ENCODE measurements at regions not wholly inside any gene's neighbourhood (a gene's known extent, or its start where the extent isn't known, plus 50 kb on each side); places are given as distances from the start of the nearest gene placed in this dataset.
A peak's percentile ranks its signal among the peaks of the same experiment; 100 is the strongest.

- peak overlapping the region; percentile 45 for H3K27ac ChIP-seq
Observed at GRCh38 chr3:70849911-70850699, 537.7 kb upstream of the MDFIC2 start.

GRCh38 chr3:70840106-70840870 is 527.9 kb upstream of the MDFIC2 start:
- no peak for DNase-seq (ENCODE audit: low read depth, low spot score)
- no peak overlapping the region for H3K27ac ChIP-seq

More at GRCh38 chr3:70849911-70850699, 537.7 kb upstream of the MDFIC2 start:
- DNase-seq (ENCODE audit: low read depth, low spot score) = no peak

DNA sequence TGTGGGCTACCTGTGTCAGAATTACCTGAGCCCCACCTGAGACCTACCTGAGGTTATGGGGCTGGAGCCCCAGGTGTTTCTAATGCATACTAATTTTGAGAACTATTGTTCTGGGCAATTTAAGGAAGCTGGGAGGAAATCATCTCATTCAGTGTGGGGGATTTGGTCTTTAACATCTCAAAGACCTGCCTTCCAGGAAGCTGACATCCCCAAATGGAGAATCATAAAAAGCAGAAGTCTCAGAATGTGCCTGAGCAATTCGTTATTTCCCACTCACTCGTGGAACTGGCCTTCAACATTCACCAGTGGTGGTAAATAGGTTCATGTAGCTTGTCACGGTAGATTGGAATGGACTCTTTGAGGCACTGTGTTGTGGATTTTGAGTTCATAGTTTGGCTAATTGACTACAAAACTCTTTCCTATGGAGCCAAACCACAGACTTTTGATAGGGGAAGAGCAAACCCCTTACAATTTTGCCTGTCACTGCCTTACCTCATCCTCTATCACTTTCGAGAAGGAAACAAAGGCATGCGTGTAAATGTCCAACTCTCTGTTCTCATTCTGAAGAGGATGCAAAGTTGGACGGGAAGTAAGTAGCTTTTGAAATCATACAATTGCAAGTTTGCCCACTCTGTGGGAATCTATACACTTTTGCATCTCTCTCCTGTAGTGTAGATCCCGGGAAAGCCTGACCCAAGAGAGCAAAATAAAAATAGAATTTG is 521.0 kb upstream of the MDFIC2 start:
- no peak overlapping the region for H3K27ac ChIP-seq
- no peak for DNase-seq (ENCODE audit: low read depth, low spot score)

- DNase-seq (ENCODE audit: low read depth, low spot score) = no peak
- H3K27ac ChIP-seq = no peak overlapping the region
Observed at GRCh38 chr3:70832834-70833205, 520.4 kb upstream of the MDFIC2 start.

- DNase-seq (ENCODE audit: low read depth, low spot score) = no peak
- H3K27ac ChIP-seq = no peak overlapping the region
Observed at GRCh38 chr3:70832089-70832833, 519.8 kb upstream of the MDFIC2 start.

- DNase-seq (ENCODE audit: low read depth, low spot score) = no peak
- no peak overlapping the region for H3K27ac ChIP-seq
Observed at GRCh38 chr3:70829092-70829491, 516.7 kb upstream of the MDFIC2 start.

DNA sequence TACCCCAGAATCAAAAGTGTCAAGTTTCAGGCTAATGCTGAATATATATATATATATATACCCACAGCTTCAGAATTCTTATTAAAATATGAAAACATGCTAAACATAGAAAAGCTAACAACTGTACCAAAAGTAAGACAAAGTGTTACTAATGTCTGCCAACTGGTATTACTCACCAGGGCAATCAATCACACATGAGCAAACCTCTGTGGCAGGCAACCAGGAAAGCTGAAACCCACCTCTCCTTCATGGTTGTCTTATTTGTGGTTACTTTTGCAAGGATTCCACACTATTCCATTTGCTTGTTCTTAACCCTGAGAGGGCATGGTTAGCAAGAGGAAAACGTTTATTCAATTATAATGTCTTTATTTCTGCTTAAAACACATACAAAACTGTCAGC is 512.3 kb upstream of the MDFIC2 start:
- no peak overlapping the region for H3K27ac ChIP-seq
- no peak for DNase-seq (ENCODE audit: low read depth, low spot score)

DNA sequence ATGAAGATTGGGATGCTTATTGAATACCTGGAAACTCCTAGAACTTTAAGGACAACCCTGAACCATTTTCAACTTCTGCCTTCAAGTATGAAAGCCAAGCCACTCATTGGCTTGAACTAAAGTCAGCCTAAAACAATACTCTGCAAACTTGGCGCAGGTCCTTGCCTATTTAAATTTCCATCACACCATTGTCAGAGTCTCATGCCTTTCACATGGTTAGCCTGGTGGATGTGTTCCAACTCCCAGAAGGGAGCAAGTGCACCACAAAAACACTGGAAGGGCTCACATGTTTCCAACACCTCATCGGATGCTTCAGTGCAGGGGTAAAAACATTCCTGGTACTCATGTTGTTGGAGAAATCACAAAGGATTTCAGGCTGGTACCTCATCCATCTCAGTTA is 511.6 kb upstream of the MDFIC2 start:
- H3K27ac ChIP-seq = no peak overlapping the region

DNA sequence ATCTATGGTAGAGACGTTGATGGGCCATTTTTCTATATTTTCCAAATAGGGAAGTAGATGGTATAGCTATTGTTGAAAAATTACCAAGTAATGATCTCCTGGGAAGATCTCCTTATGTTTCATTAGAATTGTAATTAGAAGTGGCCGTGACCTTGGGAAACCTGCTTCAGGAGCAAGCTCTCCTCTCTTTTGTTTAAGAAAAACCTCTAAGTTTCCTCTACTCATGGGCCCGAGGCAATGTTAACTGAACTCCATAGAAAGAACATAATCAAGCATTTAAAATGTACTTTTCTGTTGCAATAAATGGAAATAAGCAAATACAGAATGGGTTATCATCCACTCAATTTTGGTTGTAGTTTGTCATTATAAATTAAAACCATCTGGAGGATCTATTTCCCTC is 511.2 kb upstream of the MDFIC2 start:
- no peak overlapping the region for H3K27ac ChIP-seq

More for the DNA sequence above, 511.6 kb upstream of the MDFIC2 start:
- no peak for DNase-seq (ENCODE audit: low read depth, low spot score)

GRCh38 chr3:70822669-70823068 is 510.2 kb upstream of the MDFIC2 start:
- no peak overlapping the region for H3K27ac ChIP-seq
- DNase-seq (ENCODE audit: low read depth, low spot score) = no peak

More for the DNA sequence above, 511.2 kb upstream of the MDFIC2 start:
- DNase-seq (ENCODE audit: low read depth, low spot score) = no peak

GRCh38 chr3:70821602-70822001 is 509.2 kb upstream of the MDFIC2 start:
- no peak overlapping the region for H3K27ac ChIP-seq
- no peak for DNase-seq (ENCODE audit: low read depth, low spot score)

DNA sequence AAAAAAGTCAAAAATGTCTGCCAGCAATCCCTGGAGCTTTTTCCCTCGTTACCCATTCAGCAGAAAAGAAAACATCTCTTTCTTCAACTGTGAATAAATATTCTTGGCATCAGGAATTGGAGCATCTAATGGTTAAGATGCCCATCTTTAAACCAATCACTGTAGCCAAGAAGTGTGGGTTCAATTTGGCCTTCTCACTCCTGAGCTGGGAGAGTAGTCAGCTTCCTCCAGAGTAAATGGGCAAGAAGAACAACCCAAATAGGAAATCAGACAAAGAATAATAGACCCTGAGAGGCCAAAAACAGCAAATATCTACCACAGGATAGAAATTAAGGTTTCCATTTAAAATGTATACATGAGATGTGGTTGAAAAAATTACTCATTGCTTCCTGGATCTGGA is 508.0 kb upstream of the MDFIC2 start:
- H3K27ac ChIP-seq = no peak overlapping the region
- no peak for DNase-seq (ENCODE audit: low read depth, low spot score)

DNA sequence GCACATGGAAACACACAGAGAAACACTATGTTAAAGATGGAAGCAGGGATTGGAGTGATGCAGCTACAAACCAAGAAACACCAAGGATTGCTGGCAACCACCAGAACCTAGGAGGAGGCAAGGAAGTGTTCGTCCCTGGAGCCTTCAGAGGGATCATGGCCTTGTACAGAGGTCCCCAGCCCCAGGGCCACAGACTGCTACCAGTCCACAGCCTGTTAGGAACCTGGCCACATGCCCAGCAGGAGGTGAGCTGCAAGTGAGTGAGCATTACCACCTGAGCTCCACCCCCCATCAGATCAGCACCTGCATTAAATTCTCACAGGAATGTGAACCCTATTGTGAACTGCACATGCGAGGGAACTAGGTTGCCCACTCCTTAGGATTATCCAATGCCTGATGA is 505.7 kb upstream of the MDFIC2 start:
- H3K27ac ChIP-seq = no peak overlapping the region
- DNase-seq (ENCODE audit: low read depth, low spot score) = no peak

GRCh38 chr3:70816346-70816745 is 503.9 kb upstream of the MDFIC2 start:
- H3K27ac ChIP-seq = peak overlapping the region; percentile 27
- no peak for DNase-seq (ENCODE audit: low read depth, low spot score)

- DNase-seq (ENCODE audit: low read depth, low spot score) = no peak
- peak overlapping the region; percentile 27 for H3K27ac ChIP-seq
Observed at GRCh38 chr3:70815817-70816216, 503.4 kb upstream of the MDFIC2 start.

DNA sequence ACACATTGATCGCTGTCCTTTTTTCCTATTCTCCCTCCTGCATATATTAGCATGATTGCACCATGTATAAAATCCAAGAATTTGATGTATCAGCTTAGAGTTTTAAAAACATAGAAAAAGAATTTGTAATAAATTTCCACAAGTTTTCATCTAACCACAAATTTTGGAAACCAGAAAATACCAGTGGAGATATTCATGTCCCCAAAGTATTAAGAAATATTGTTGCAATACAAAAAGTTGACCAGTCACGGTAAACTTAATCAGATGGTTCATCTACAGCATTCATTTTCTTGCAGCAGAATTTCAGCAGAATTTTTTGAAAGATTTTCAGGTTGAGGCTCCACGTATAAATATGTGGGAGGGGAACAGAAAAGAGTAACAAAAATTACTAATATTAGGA is 500.9 kb upstream of the MDFIC2 start:
- H3K27ac ChIP-seq = no peak overlapping the region
- DNase-seq (ENCODE audit: low read depth, low spot score) = no peak

GRCh38 chr3:70811880-70812279 is 499.4 kb upstream of the MDFIC2 start:
- no peak overlapping the region for H3K27ac ChIP-seq
- DNase-seq (ENCODE audit: low read depth, low spot score) = peak; percentile 63

DNA sequence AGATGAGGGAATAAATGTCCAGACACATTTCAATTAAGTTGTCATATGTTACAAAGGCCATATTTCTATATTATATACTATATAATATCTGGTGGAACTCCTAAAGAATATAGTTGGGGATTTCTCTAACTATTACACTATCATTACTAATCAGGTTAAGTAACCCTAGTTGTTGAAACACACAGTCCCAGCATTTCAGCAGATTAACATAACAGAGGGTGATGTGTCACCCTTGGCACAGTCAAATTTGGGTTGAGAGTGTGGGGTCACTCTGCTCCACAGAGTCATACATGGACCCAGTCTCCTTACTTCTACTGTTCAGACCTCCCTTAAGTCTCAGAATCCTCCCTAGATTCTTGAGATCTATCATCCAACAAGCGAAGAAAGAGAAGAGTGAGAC is 496.4 kb upstream of the MDFIC2 start:
- no peak overlapping the region for H3K27ac ChIP-seq
- no peak for DNase-seq (ENCODE audit: low read depth, low spot score)

DNA sequence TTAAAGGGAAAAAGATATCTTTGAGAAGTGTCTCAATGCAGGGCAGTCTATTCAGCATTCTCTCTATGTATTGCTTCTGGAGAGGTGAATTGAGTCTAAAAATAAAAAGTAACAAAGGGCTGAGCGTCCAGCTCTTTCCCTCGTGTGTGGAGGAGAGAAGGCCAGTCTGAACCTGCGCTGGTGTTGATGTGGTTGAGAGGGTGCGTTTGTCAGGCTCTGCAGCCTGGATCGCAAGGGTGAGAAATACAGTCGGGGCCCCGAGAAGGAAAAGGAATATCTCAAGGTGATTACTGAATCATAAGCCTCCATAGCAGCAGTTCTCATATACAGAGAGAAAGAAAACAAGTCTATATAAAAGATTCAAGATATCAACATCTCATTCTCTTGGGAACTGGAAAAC is 494.1 kb upstream of the MDFIC2 start:
- no peak for DNase-seq (ENCODE audit: low read depth, low spot score)
- no peak overlapping the region for H3K27ac ChIP-seq

DNA sequence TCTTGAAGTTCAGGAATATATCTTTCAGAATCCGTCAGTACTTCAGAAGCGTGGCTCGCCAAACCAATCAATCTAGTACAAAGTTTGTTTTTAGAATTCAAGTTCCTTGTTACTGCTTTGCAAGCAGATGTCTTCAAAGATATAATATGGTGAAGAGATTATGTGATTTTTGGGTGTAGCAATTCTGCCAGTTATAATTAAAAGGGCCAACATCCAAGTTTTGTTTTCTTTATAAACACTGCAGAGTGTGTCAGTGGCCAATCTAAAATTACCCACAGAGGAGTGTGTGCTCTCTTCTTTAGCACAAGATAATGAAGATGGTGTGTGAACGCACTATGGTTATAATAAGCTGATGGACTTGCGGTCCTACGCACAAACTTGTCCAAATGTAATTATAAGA is 493.6 kb upstream of the MDFIC2 start:
- DNase-seq (ENCODE audit: low read depth, low spot score) = no peak
- H3K27ac ChIP-seq = no peak overlapping the region
